ENCODE measurements at regions not wholly inside any gene's neighbourhood (a gene's known extent, or its start where the extent isn't known, plus 50 kb on each side); places are given as distances from the start of the nearest gene placed in this dataset.

DNA sequence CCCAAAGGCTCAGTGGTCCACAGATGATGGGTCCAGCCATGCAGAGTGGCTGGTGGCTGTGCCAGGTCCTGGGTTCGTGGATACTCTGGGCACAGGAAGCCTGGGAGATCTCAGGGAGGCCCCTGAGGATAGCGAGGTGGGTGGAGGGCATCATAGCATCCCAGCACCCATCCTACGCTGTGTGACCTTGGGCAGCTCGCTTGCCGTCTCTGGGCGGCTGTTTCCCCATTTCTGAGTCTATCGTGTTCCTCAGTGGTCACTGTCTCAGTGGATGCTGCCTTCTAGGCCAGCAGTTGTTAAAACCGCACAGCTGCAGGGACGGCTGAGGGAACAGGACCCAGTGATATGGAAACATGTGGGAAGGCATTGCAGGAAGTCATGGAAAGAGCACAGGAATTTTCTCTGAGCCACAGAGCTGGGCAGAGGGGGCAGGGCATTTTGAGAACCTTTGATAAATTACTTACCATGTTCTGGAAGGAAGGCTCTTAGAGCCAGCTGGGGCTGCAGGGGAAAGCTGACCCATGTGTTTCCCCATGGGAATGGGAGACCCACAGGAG is 86.4 kb upstream of the COL5A1 start:
- Histone ChIP-seq H3K36me3 (ENCODE audit: insufficient read depth, low read length) (no peaks in the 10 kb centered on the region), H3K4me3 (ENCODE audit: low read length, poor library complexity, severe bottlenecking) (no peak overlapping the region), H3K79me2 (ENCODE audit: insufficient read depth, low read length) (no peaks in the 10 kb centered on the region), H3K9ac (ENCODE audit: low read depth, low read length, poor library complexity, severe bottlenecking) (no peak overlapping the region), H3K9me2 (replicated peaks; ENCODE audit: low read depth, low read length) (no peaks in the 10 kb centered on the region), H3K27me3 (ENCODE audit: insufficient read depth, low read length, poor library complexity, severe bottlenecking) (no peaks in the 10 kb centered on the region), H3K4me2 (ENCODE audit: low read depth, low read length, poor library complexity, severe bottlenecking) (no peak overlapping the region), H3K4me1 (ENCODE audit: insufficient read depth, low read length, poor library complexity, severe bottlenecking) (peaks cover 32% of the 10 kb centered on the region), H2AFZ (ENCODE audit: low read length) (no peak overlapping the region), H3F3A (ENCODE audit: low read depth) (no peaks in the 10 kb centered on the region), H4K20me1 (ENCODE audit: insufficient read depth, low read length, poor library complexity, severe bottlenecking) (no peaks in the 10 kb centered on the region), H3K9me3 (ENCODE audit: insufficient read depth, low read depth, low read length) (no peaks in the 10 kb centered on the region)
- TF ChIP-seq EZH2phosphoT487 (IDR thresholded peaks at IDR 0.05; ENCODE audit: borderline replicate concordance) (no peak), CTCF (conservative IDR thresholded peaks at IDR 0.05; ENCODE audit: low read length) (no peak)

GRCh38 chr9:134556531-134557068 is 85.0 kb upstream of the COL5A1 start:
- Histone ChIP-seq H4K20me1 (ENCODE audit: insufficient read depth, low read length, poor library complexity, severe bottlenecking) (no peaks in the 10 kb centered on the region), H3K9me3 (ENCODE audit: insufficient read depth, low read depth, low read length) (no peaks in the 10 kb centered on the region), H3K4me2 (ENCODE audit: low read depth, low read length, poor library complexity, severe bottlenecking) (no peak overlapping the region), H3K36me3 (ENCODE audit: insufficient read depth, low read length) (no peaks in the 10 kb centered on the region), H3F3A (ENCODE audit: low read depth) (no peaks in the 10 kb centered on the region), H3K9ac (ENCODE audit: low read depth, low read length, poor library complexity, severe bottlenecking) (no peak overlapping the region), H3K9me2 (replicated peaks; ENCODE audit: low read depth, low read length) (no peaks in the 10 kb centered on the region), H3K4me3 (ENCODE audit: low read length, poor library complexity, severe bottlenecking) (no peak overlapping the region), H3K4me1 (ENCODE audit: insufficient read depth, low read length, poor library complexity, severe bottlenecking) (peaks cover 41% of the 10 kb centered on the region), H3K79me2 (ENCODE audit: insufficient read depth, low read length) (no peaks in the 10 kb centered on the region), H2AFZ (ENCODE audit: low read length) (no peak overlapping the region), H3K27me3 (ENCODE audit: insufficient read depth, low read length, poor library complexity, severe bottlenecking) (no peaks in the 10 kb centered on the region)
- no peak for TF ChIP-seq CTCF (conservative IDR thresholded peaks at IDR 0.05; ENCODE audit: low read length)
- TF ChIP-seq EZH2phosphoT487 (IDR thresholded peaks at IDR 0.05; ENCODE audit: borderline replicate concordance): no peak

GRCh38 chr9:134557331-134557730 is 84.3 kb upstream of the COL5A1 start:
- H3K9me3 ChIP-seq (ENCODE audit: insufficient read depth, low read depth, low read length): no peaks in the 10 kb centered on the region
- H3K36me3 ChIP-seq (ENCODE audit: insufficient read depth, low read length): no peaks in the 10 kb centered on the region
- peaks cover 41% of the 10 kb centered on the region for H3K4me1 ChIP-seq (ENCODE audit: insufficient read depth, low read length, poor library complexity, severe bottlenecking)
- H2AFZ ChIP-seq (ENCODE audit: low read length): no peak overlapping the region
- H3F3A ChIP-seq (ENCODE audit: low read depth): no peaks in the 10 kb centered on the region
- TF ChIP-seq EZH2phosphoT487 (IDR thresholded peaks at IDR 0.05; ENCODE audit: borderline replicate concordance) (no peak), CTCF (conservative IDR thresholded peaks at IDR 0.05; ENCODE audit: low read length) (no peak)
- H3K4me3 ChIP-seq (ENCODE audit: low read length, poor library complexity, severe bottlenecking): no peak overlapping the region
- no peak overlapping the region for H3K9ac ChIP-seq (ENCODE audit: low read depth, low read length, poor library complexity, severe bottlenecking)
- H3K79me2 ChIP-seq (ENCODE audit: insufficient read depth, low read length): no peaks in the 10 kb centered on the region
- H3K4me2 ChIP-seq (ENCODE audit: low read depth, low read length, poor library complexity, severe bottlenecking): no peak overlapping the region
- no peaks in the 10 kb centered on the region for H4K20me1 ChIP-seq (ENCODE audit: insufficient read depth, low read length, poor library complexity, severe bottlenecking)
- no peaks in the 10 kb centered on the region for H3K9me2 ChIP-seq (replicated peaks; ENCODE audit: low read depth, low read length)
- H3K27me3 ChIP-seq (ENCODE audit: insufficient read depth, low read length, poor library complexity, severe bottlenecking): no peaks in the 10 kb centered on the region
